H1 (cell line): ENCODE measurements at regions not wholly inside any gene's neighbourhood (a gene's known extent, or its start where the extent isn't known, plus 50 kb on each side); places are given as distances from the start of the nearest gene placed in this dataset.

Experiments
- CTCF ChIA-PET: fragments of 300-600 bp; sonication (Branson Sonifier 250); formaldehyde crosslinking; loops from one replicate; lab custom pipeline; 2021; ENCODE audit not compliant: partially characterized antibody; lab: Charles Lee
- POLR2A ChIA-PET: fragments of 300-600 bp; sonication (Branson Sonifier 250); formaldehyde crosslinking; loops from one replicate; lab custom pipeline; 2021; ENCODE audit warnings: inconsistent platforms; ENCODE audit not compliant: partially characterized antibody; lab: Charles Lee
- DNase-seq, 2 experiments: peaks; one replicate each; pipeline versions ENCODE4 v3.0.0 to v3.0.0-alpha.2; 2010 to 2022; ENCODE audit warnings: low spot score in 2 of 2, low read depth in 1 of 2, mixed read lengths in 1 of 2
- FAIRE-seq: peaks from 2 replicates; lab custom pipeline; 2011; peaks lifted over from hg19 to GRCh38; lab: Jason Lieb, UNC
- H2AFZ ChIP-seq: 2 replicates; pipeline ENCODE4 v1.8.1; 2012; ENCODE audit warnings: low read length, inconsistent platforms
- H2AK5ac ChIP-seq: 2 replicates; pipeline ENCODE4 v1.6.1; 2013; ENCODE audit warnings: low read depth, low read length
- H2BK120ac ChIP-seq: replicated peaks from 2 replicates; pipeline ENCODE3; 2013; ENCODE audit warnings: low read depth, low read length, inconsistent platforms
- H2BK12ac ChIP-seq: 2 replicates; pipeline ENCODE4 v1.6.1; 2013; ENCODE audit warnings: low read depth, low read length
- H2BK15ac ChIP-seq: 2 replicates; pipeline ENCODE4 v1.6.1; 2013; ENCODE audit warnings: low read length
- H2BK20ac ChIP-seq: 2 replicates; pipeline ENCODE4 v1.6.1; 2013; ENCODE audit warnings: low read length
- H2BK5ac ChIP-seq: 2 replicates; pipeline ENCODE4 v1.6.1; 2013; ENCODE audit warnings: low read depth, low read length
- H3K14ac ChIP-seq: 2 replicates; pipeline ENCODE4 v1.6.1; 2013; ENCODE audit warnings: inconsistent platforms; ENCODE audit not compliant: insufficient read length
- H3K18ac ChIP-seq: 2 replicates; pipeline ENCODE4 v1.6.1; 2013; ENCODE audit warnings: low read length; ENCODE audit errors: extremely low read depth
- H3K23ac ChIP-seq: 2 replicates; pipeline ENCODE4 v1.6.1; 2013; ENCODE audit warnings: inconsistent platforms; ENCODE audit not compliant: insufficient read length
- H3K23me2 ChIP-seq: 2 replicates; pipeline ENCODE4 v1.6.1; 2013; ENCODE audit warnings: low read depth, low read length
- H3K27ac ChIP-seq: 2 replicates; pipeline ENCODE4 v1.6.1; 2011; ENCODE audit warnings: low read depth, low read length, inconsistent platforms
- H3K27me3 ChIP-seq, 4 experiments: replicated peaks in 1 of 4; 1 replicate in 1 of 4; 2 replicates in 3 of 4; pipeline versions ENCODE4 v1.6.1 to v1.8.1; 2011 to 2013; ENCODE audit warnings: low read length in 3 of 4, mild to moderate bottlenecking in 3 of 4, inconsistent platforms in 2 of 4, mixed read lengths in 2 of 4, moderate library complexity in 1 of 4; ENCODE audit not compliant: control insufficient read depth in 3 of 4, insufficient read depth in 3 of 4; ENCODE audit errors: extremely low read depth in 1 of 4
- H3K36me3 ChIP-seq, 4 experiments: 2 replicates each; pipeline versions ENCODE4 v1.6.1 to v1.8.1; 2011 to 2013; ENCODE audit warnings: mild to moderate bottlenecking in 4 of 4, low read length in 3 of 4, moderate library complexity in 2 of 4, control low read depth in 1 of 4, inconsistent platforms in 1 of 4; ENCODE audit not compliant: insufficient read depth in 4 of 4, control insufficient read depth in 2 of 4
- H3K4ac ChIP-seq: replicated peaks from 2 replicates; pipeline ENCODE3; 2013; ENCODE audit warnings: low read length, low read depth, mixed read lengths, inconsistent platforms; ENCODE audit not compliant: insufficient read length
- H3K4me1 ChIP-seq, 4 experiments: replicated peaks in 1 of 4; 1 replicate in 1 of 4; 2 replicates in 3 of 4; pipeline versions ENCODE4 v1.6.1 to v1.8.1; 2011 to 2013; ENCODE audit warnings: low read length in 3 of 4, inconsistent platforms in 2 of 4, mixed read lengths in 1 of 4; ENCODE audit not compliant: insufficient read depth in 4 of 4, control insufficient read depth in 3 of 4
- H3K4me2 ChIP-seq, 2 experiments: 2 replicates each; pipeline versions ENCODE4 v1.6.1 to v1.8.1; 2011 to 2013; ENCODE audit warnings: low read depth in 2 of 2, low read length in 2 of 2, control low read depth in 1 of 2, inconsistent platforms in 1 of 2, mild to moderate bottlenecking in 1 of 2; ENCODE audit not compliant: insufficient read depth in 1 of 2
- H3K4me3 ChIP-seq, 4 experiments: fragments of 200-600, 300-600 bp in 1 of 4; sonication (generic), shearing (Covaris generic), sonication (Bioruptor Twin) in 1 of 4; 2 replicates each; pipeline versions ENCODE4 v1.5.1 to v1.8.1; 2011 to 2016; ENCODE audit warnings: low read length in 4 of 4, low read depth in 3 of 4, control low read depth in 2 of 4, inconsistent platforms in 2 of 4, mild to moderate bottlenecking in 2 of 4, mixed read lengths in 1 of 4, moderate library complexity in 1 of 4; ENCODE audit not compliant: insufficient read depth in 2 of 4; ENCODE audit errors: extremely low read depth in 1 of 4
- H3K56ac ChIP-seq: replicated peaks from 2 replicates; pipeline ENCODE3; 2013; ENCODE audit warnings: low read depth, mild to moderate bottlenecking, mixed read lengths, low read length, inconsistent platforms; ENCODE audit not compliant: insufficient read length
- H3K79me1 ChIP-seq: 2 replicates; pipeline ENCODE4 v1.6.1; 2013; ENCODE audit warnings: low read depth, low read length, control low read depth
- H3K79me2 ChIP-seq, 2 experiments: 2 replicates each; pipeline versions ENCODE4 v1.6.1 to v1.8.1; 2012 to 2013; ENCODE audit warnings: low read length in 2 of 2, mild to moderate bottlenecking in 2 of 2, inconsistent platforms in 1 of 2; ENCODE audit not compliant: insufficient read depth in 2 of 2, control insufficient read depth in 1 of 2
- H3K9ac ChIP-seq, 4 experiments: replicated peaks in 1 of 4; 1 replicate in 1 of 4; 2 replicates in 3 of 4; pipeline versions ENCODE4 v1.6.1 to v1.8.1; 2011 to 2013; ENCODE audit warnings: low read depth in 3 of 4, low read length in 3 of 4, control low read depth in 2 of 4, mild to moderate bottlenecking in 2 of 4, moderate library complexity in 2 of 4, inconsistent platforms in 1 of 4; ENCODE audit errors: extremely low read depth in 1 of 4
- H3K9me3 ChIP-seq, 2 experiments: 2 replicates each; pipeline versions ENCODE4 v1.6.1 to v1.8.1; 2012 to 2013; ENCODE audit warnings: mild to moderate bottlenecking in 2 of 2, moderate library complexity in 2 of 2, control low read depth in 1 of 2, inconsistent platforms in 1 of 2, low read depth in 1 of 2, low read length in 1 of 2, mixed read lengths in 1 of 2; ENCODE audit not compliant: insufficient read depth in 2 of 2
- H4K20me1 ChIP-seq, 2 experiments: replicated peaks in 1 of 2; 2 replicates each; pipeline versions ENCODE3 to v1.8.1; 2011 to 2013; ENCODE audit warnings: inconsistent platforms in 2 of 2, low read length in 2 of 2, mild to moderate bottlenecking in 1 of 2; ENCODE audit not compliant: insufficient read depth in 2 of 2, control insufficient read depth in 1 of 2
- H4K5ac ChIP-seq: 2 replicates; pipeline ENCODE4 v1.6.1; 2013; ENCODE audit warnings: low read length, low read depth, mixed read lengths, inconsistent platforms; ENCODE audit not compliant: insufficient read length
- H4K8ac ChIP-seq: 2 replicates; pipeline ENCODE4 v1.8.0; 2013; ENCODE audit warnings: mild to moderate bottlenecking, moderate library complexity, low read length, inconsistent platforms; ENCODE audit not compliant: insufficient read depth; ENCODE audit errors: extremely low read depth
- H4K91ac ChIP-seq: replicated peaks from 2 replicates; pipeline ENCODE3; 2013; ENCODE audit warnings: low read length, mixed read lengths, inconsistent platforms; ENCODE audit not compliant: insufficient read length
- BRCA1 ChIP-seq: IDR thresholded peaks from 2 replicates; pipeline ENCODE4 v1.6.1; 2012; ENCODE audit warnings: low read depth, low read length, improper control_type of control experiment
- CEBPB ChIP-seq: IDR thresholded peaks from 2 replicates; pipeline ENCODE4 v1.6.1; 2012; ENCODE audit warnings: low read depth, low read length
- E2F6 ChIP-seq: IDR thresholded peaks from 2 replicates; pipeline ENCODE4 v1.6.1; 2012; ENCODE audit warnings: inconsistent platforms
- EZH2 ChIP-seq: fragments of 200-600 bp; sonication (generic); IDR thresholded peaks from 2 replicates; pipeline ENCODE4 v1.7.1; 2012; ENCODE audit warnings: low read depth, mild to moderate bottlenecking, moderate library complexity, low read length, inconsistent platforms; ENCODE audit not compliant: severe bottlenecking
- HDAC2 ChIP-seq, 2 experiments: fragments of 300-600 bp in 1 of 2; sonication (generic) in 1 of 2; IDR thresholded peaks; 2 replicates each; pipeline ENCODE4 v1.6.1; 2011 to 2012; ENCODE audit warnings: low read depth in 2 of 2, low read length in 2 of 2, mild to moderate bottlenecking in 2 of 2, moderate library complexity in 2 of 2, borderline replicate concordance in 1 of 2, inconsistent platforms in 1 of 2
- JUN ChIP-seq: IDR thresholded peaks from 2 replicates; pipeline ENCODE4 v1.6.1; 2011; ENCODE audit warnings: low read depth, mild to moderate bottlenecking, improper control_type of control experiment, low read length
- MAFK ChIP-seq: IDR thresholded peaks from 2 replicates; pipeline ENCODE4 v1.6.1; 2012; ENCODE audit warnings: low read depth, mild to moderate bottlenecking, improper control_type of control experiment, low read length
- NANOG ChIP-seq: IDR thresholded peaks from 2 replicates; pipeline ENCODE4 v1.6.1; 2011; ENCODE audit warnings: low read length, low read depth, mild to moderate bottlenecking, inconsistent platforms; ENCODE audit not compliant: insufficient read depth, poor library complexity, severe bottlenecking
- POLR2AphosphoS5 ChIP-seq: IDR thresholded peaks from 2 replicates; pipeline ENCODE4 v1.6.1; 2011; ENCODE audit warnings: low read depth, low read length
- RBBP5 ChIP-seq: IDR thresholded peaks from 2 replicates; pipeline ENCODE4 v1.7.1; 2012; ENCODE audit warnings: low read depth, mild to moderate bottlenecking, inconsistent platforms, low read length, moderate library complexity, borderline replicate concordance
- SIX5 ChIP-seq: IDR thresholded peaks from 2 replicates; pipeline ENCODE4 v1.6.1; 2011; ENCODE audit warnings: mild to moderate bottlenecking, low read depth, low read length
- SP2 ChIP-seq: IDR thresholded peaks from 2 replicates; pipeline ENCODE4 v1.6.1; 2012; ENCODE audit warnings: mild to moderate bottlenecking, low read length, inconsistent platforms
- ZNF274 ChIP-seq: IDR thresholded peaks from 2 replicates; pipeline ENCODE4 v1.7.0; 2012; ENCODE audit warnings: low read length, borderline replicate concordance; ENCODE audit errors: extremely low read depth
- WGBS, 2 experiments: shearing (Covaris generic) in 1 of 2; methylation state at CpG; one replicate each; pipeline versions ENCODE4 v1.1.6 to v1.1.7; 2013 to 2015; ENCODE audit warnings: low lambda C conversion rate in 2 of 2, mixed read lengths in 2 of 2, inconsistent platforms in 1 of 2, low coverage in 1 of 2, missing lambda C conversion rate in 1 of 2; ENCODE audit not compliant: insufficient replicate concordance in 2 of 2, insufficient coverage in 1 of 2, insufficient read length in 1 of 2; ENCODE audit errors: extremely low coverage in 1 of 2, missing lambda C conversion rate in 1 of 2; 5-methylcytosine and 5-hydroxymethylcytosine counted together

- Histone ChIP-seq H2BK20ac (no peak overlapping the region), H3K23me2 (no peaks in the 10 kb centered on the region), H3K14ac (no peak overlapping the region), H3K18ac (no peak overlapping the region), H4K5ac (no peak overlapping the region), H2BK15ac (no peak overlapping the region), H3K79me1 (no peaks in the 10 kb centered on the region), H3K4me3 (no peak overlapping the region), H2BK12ac (no peak overlapping the region), H3K9me3 (no peaks in the 10 kb centered on the region), H4K91ac (no peak overlapping the region), H2BK5ac (no peak overlapping the region), H3K27ac (no peak overlapping the region), H3K36me3 (no peaks in the 10 kb centered on the region), H4K8ac (no peak overlapping the region), H2AK5ac (no peak overlapping the region), H3K27me3 (no peaks in the 10 kb centered on the region), H3K4me1 (no peaks in the 10 kb centered on the region), H3K79me2 (no peaks in the 10 kb centered on the region), H2AFZ (no peak overlapping the region), H4K20me1 (no peaks in the 10 kb centered on the region), H3K56ac (no peak overlapping the region), H2BK120ac (no peak overlapping the region), H3K23ac (no peak overlapping the region), H3K4me2 (no peak overlapping the region), H3K9ac (no peak overlapping the region), H3K4ac (no peak overlapping the region)
- DNase-seq (no peak), FAIRE-seq (no peak)
- 92% methylated on average over 1 of the region's 1 CpG; no CpG with 5 or more reads in 1 of the 2 experiments for WGBS, 2 experiments
- POLR2A ChIA-PET, result no interaction called here
- CTCF ChIA-PET, result interaction anchor here (1.0 to 1.6 kb wide), 2 partner anchors 184 to 232 kb away, joined by 3 to 5 read pairs; no protein-coding TSS in a partner anchor
- no peak for TF ChIP-seq BRCA1
- no peak for TF ChIP-seq ZNF274
- TF ChIP-seq JUN, result no peak
- no peak for TF ChIP-seq SIX5
- TF ChIP-seq MAFK, result no peak
- no peak for TF ChIP-seq RBBP5
- no peak for TF ChIP-seq CEBPB
- TF ChIP-seq NANOG, result no peak
- no peak for TF ChIP-seq E2F6
- no peak for TF ChIP-seq SP2
- no peak for TF ChIP-seq HDAC2 (IDR thresholded peaks at IDR 0.05; ENCODE audit: borderline replicate concordance in 1 of 2, low read depth in 2 of 2, low read length in 2 of 2)
- no peak for TF ChIP-seq POLR2AphosphoS5
- TF ChIP-seq EZH2, result no peak
Measured at GRCh38 chr17:51352798-51353197, 92.5 kb downstream of the UTP18 start.
